Endothelial cell of umbilical vein (primary cell): ENCODE measurements at regions not wholly inside any gene's neighbourhood (a gene's known extent, or its start where the extent isn't known, plus 50 kb on each side); places are given as distances from the start of the nearest gene placed in this dataset.

ENCODE experiments used
- BruUV-seq: library from RNA; stranded (reverse); fragments of 400-500 nt; replicated peaks from 2 replicates; lab custom pipeline; 2021; lab: Mats Ljungman, UMichigan
- CTCF ChIA-PET: fragments of 300-600, 350-600 bp; sonication (Branson Sonifier 250); formaldehyde crosslinking; loops from one replicate; lab custom pipeline; 2021; ENCODE audit warnings: antibody characterized with exemption, inconsistent platforms; lab: Charles Lee
- POLR2A ChIA-PET: fragments of 300-600, 350-600 bp; sonication (Branson Sonifier 250); formaldehyde crosslinking; loops from one replicate; lab custom pipeline; 2021; ENCODE audit warnings: antibody characterized with exemption, inconsistent platforms; lab: Charles Lee
- DNase-seq: peaks from one replicate; pipeline ENCODE4 v3.0.0-alpha.2; 2011; ENCODE audit warnings: low read depth, low spot score
- FAIRE-seq: peaks from 2 replicates; lab custom pipeline; 2011; peaks lifted over from hg19 to GRCh38; lab: Jason Lieb, UNC
- H2AFZ ChIP-seq: 2 replicates; pipeline ENCODE4 v1.6.0; 2012; ENCODE audit warnings: low read depth, low read length, control low read depth, inconsistent platforms
- H3K27ac ChIP-seq: 2 replicates; pipeline ENCODE4 v1.5.1; 2011; ENCODE audit warnings: low read depth, mild to moderate bottlenecking, control low read depth, low read length, moderate library complexity; ENCODE audit not compliant: insufficient read depth
- H3K27me3 ChIP-seq, 2 experiments: 2 replicates each; pipeline versions ENCODE4 v1.6.0 to v1.6.1; 2011; ENCODE audit warnings: low read length in 2 of 2, mixed read lengths in 1 of 2; ENCODE audit not compliant: control insufficient read depth in 2 of 2, insufficient read depth in 2 of 2
- H3K36me3 ChIP-seq, 2 experiments: 2 replicates in 1 of 2; 3 replicates in 1 of 2; pipeline ENCODE4 v1.5.1; 2011; ENCODE audit warnings: low read length in 2 of 2, mild to moderate bottlenecking in 1 of 2, moderate library complexity in 1 of 2; ENCODE audit not compliant: control insufficient read depth in 2 of 2, insufficient read depth in 2 of 2; ENCODE audit errors: extremely low read depth in 1 of 2
- H3K4me1 ChIP-seq: 3 replicates; pipeline ENCODE4 v1.5.1; 2011; ENCODE audit warnings: mild to moderate bottlenecking, low read length; ENCODE audit not compliant: control insufficient read depth, insufficient read depth; ENCODE audit errors: extremely low read depth
- H3K4me2 ChIP-seq: 2 replicates; pipeline ENCODE4 v1.6.1; 2011; ENCODE audit warnings: low read length, control low read depth, mixed read lengths; ENCODE audit not compliant: insufficient read depth
- H3K4me3 ChIP-seq, 3 experiments: fragments of 200-600 bp in 1 of 3; sonication (generic), shearing (Covaris generic) in 1 of 3; replicated peaks in 1 of 3; 2 replicates each; pipeline ENCODE4 v1.5.1; 2011 to 2016; ENCODE audit warnings: control low read depth in 3 of 3, low read length in 3 of 3, mild to moderate bottlenecking in 2 of 3, inconsistent platforms in 1 of 3, low read depth in 1 of 3, moderate library complexity in 1 of 3; ENCODE audit not compliant: insufficient read depth in 1 of 3
- H3K79me2 ChIP-seq: 2 replicates; pipeline ENCODE4 v1.6.0; 2012; ENCODE audit warnings: low read length, inconsistent platforms; ENCODE audit not compliant: control insufficient read depth, insufficient read depth
- H3K9ac ChIP-seq: replicated peaks from 2 replicates; pipeline ENCODE3; 2011; ENCODE audit warnings: low read length, control low read depth; ENCODE audit not compliant: insufficient read depth; ENCODE audit errors: extremely low read depth
- H3K9me1 ChIP-seq: replicated peaks from 3 replicates; pipeline ENCODE4 v1.6.0; 2011; ENCODE audit warnings: mild to moderate bottlenecking, low read length; ENCODE audit not compliant: control insufficient read depth, insufficient read depth; ENCODE audit errors: extremely low read depth
- H3K9me3 ChIP-seq: replicated peaks from 2 replicates; pipeline ENCODE4 v1.5.1; 2012; ENCODE audit warnings: low read length, inconsistent platforms; ENCODE audit not compliant: control insufficient read depth, insufficient read depth
- H4K20me1 ChIP-seq: replicated peaks from 2 replicates; pipeline ENCODE3; 2011; ENCODE audit warnings: mild to moderate bottlenecking, low read length; ENCODE audit not compliant: control insufficient read depth, insufficient read depth; ENCODE audit errors: extremely low read depth
- EZH2 ChIP-seq: IDR thresholded peaks from 2 replicates; pipeline ENCODE4 v1.6.1; 2012; ENCODE audit warnings: borderline replicate concordance, low read depth, mild to moderate bottlenecking, moderate library complexity, low read length, inconsistent platforms; ENCODE audit not compliant: severe bottlenecking
- FOS ChIP-seq: IDR thresholded peaks from 2 replicates; pipeline ENCODE4 v1.6.1; 2011; ENCODE audit warnings: mild to moderate bottlenecking, low read length, moderate library complexity, borderline replicate concordance; ENCODE audit not compliant: insufficient read depth
- JUN ChIP-seq: IDR thresholded peaks from 2 replicates; pipeline ENCODE4 v1.6.1; 2011; ENCODE audit warnings: borderline replicate concordance, low read depth; ENCODE audit not compliant: insufficient read length, insufficient read depth
- MYC ChIP-seq: IDR thresholded peaks from one replicate; pipeline ENCODE4 v1.6.1; 2011; ENCODE audit warnings: mild to moderate bottlenecking, low read depth, low read length
- POLR2AphosphoS5 ChIP-seq: IDR thresholded peaks from 2 replicates; pipeline ENCODE4 v1.6.1; 2012; ENCODE audit warnings: low read depth, mild to moderate bottlenecking, control low read depth, low read length, moderate library complexity; ENCODE audit not compliant: insufficient read depth
- dilution Hi-C: fragments of 300-500 bp; cut with MboI; formaldehyde crosslinking; loops from one replicate; pipeline ENCODE4 v1.15.0; 2019; ENCODE audit warnings: low sequenced_read_pairs; ENCODE audit not compliant: extremely low pct_ligation_motif_present
- intact Hi-C: fragments of 100-400 bp; cut with micrococcal nuclease; formaldehyde crosslinking; loops from one replicate; pipeline ENCODE4 v1.10.0; 2022
- TF ChIP-seq, protein P1 (sequence below): IDR thresholded peaks from 2 replicates; pipeline ENCODE4 v1.6.1; 2011; ENCODE audit not compliant: insufficient read depth, insufficient read length
- TF ChIP-seq, protein P2 (sequence below), 2 donors: IDR thresholded peaks; 1 replicate in 1 of 2; 2 replicates in 1 of 2; pipeline ENCODE4 v1.5.1; 2011; ENCODE audit warnings: low read length in 2 of 2, mild to moderate bottlenecking in 2 of 2, moderate library complexity in 2 of 2, control low read depth in 1 of 2, inconsistent platforms in 1 of 2, low read depth in 1 of 2; ENCODE audit not compliant: insufficient read depth in 1 of 2; ENCODE audit errors: extremely low read depth in 1 of 2

DNA sequence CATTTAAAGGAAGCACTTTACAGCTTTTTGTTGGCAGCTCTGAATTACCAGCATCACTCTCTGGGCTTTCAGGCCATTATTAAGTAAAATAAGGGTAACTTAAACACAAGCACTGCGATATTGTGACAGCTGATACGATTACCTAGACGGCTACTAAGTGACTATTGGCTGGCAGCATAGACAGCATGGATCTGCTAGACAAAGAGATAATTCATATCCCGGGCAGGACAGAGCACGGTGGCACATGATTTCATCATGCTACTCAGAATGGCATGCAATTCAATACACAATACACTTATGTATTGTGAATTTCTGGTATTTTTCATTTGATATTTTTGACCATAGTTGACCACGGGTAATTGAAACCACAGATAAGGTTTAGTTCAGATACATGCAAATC lies 522.0 kb upstream of the LRRN3 start:
- no TSS peak for BruUV-seq
- Histone ChIP-seq H3K36me3 (no peaks in the 10 kb centered on the region), H3K4me2 (no peak overlapping the region), H3K27me3 (no peaks in the 10 kb centered on the region), H3K4me3 (no peak overlapping the region), H3K4me1 (no peaks in the 10 kb centered on the region), H2AFZ (no peak overlapping the region), H4K20me1 (no peaks in the 10 kb centered on the region), H3K27ac (no peak overlapping the region), H3K79me2 (no peaks in the 10 kb centered on the region), H3K9me3 (no peaks in the 10 kb centered on the region), H3K9me1 (no peaks in the 10 kb centered on the region), H3K9ac (no peak overlapping the region)
- FAIRE-seq (no peak), DNase-seq (no peak)
- dilution Hi-C loops (no loop called here), intact Hi-C loops (no loop called here)
- no peak for TF ChIP-seq FOS
- TF ChIP-seq POLR2AphosphoS5: no peak
- TF ChIP-seq, protein P1, sequence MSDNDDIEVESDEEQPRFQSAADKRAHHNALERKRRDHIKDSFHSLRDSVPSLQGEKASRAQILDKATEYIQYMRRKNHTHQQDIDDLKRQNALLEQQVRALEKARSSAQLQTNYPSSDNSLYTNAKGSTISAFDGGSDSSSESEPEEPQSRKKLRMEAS: no peak
- no peak for TF ChIP-seq JUN
- TF ChIP-seq, protein P2, sequence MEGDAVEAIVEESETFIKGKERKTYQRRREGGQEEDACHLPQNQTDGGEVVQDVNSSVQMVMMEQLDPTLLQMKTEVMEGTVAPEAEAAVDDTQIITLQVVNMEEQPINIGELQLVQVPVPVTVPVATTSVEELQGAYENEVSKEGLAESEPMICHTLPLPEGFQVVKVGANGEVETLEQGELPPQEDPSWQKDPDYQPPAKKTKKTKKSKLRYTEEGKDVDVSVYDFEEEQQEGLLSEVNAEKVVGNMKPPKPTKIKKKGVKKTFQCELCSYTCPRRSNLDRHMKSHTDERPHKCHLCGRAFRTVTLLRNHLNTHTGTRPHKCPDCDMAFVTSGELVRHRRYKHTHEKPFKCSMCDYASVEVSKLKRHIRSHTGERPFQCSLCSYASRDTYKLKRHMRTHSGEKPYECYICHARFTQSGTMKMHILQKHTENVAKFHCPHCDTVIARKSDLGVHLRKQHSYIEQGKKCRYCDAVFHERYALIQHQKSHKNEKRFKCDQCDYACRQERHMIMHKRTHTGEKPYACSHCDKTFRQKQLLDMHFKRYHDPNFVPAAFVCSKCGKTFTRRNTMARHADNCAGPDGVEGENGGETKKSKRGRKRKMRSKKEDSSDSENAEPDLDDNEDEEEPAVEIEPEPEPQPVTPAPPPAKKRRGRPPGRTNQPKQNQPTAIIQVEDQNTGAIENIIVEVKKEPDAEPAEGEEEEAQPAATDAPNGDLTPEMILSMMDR (IDR thresholded peaks at IDR 0.05; ENCODE audit: extremely low read depth in 1 of 2, insufficient read depth in 1 of 2, low read depth in 1 of 2, low read length in 2 of 2): no peak
- no peak for TF ChIP-seq EZH2
- no peak for TF ChIP-seq MYC
- CTCF ChIA-PET: no interaction called here
- POLR2A ChIA-PET: no interaction called here
